ENCODE measurements at regions not wholly inside any gene's neighbourhood (a gene's known extent, or its start where the extent isn't known, plus 50 kb on each side); places are given as distances from the start of the nearest gene placed in this dataset.
A peak's percentile ranks its signal among the peaks of the same experiment; 100 is the strongest.
"Not testable (repeated sequence)": the region's sequence is repeated elsewhere in the genome, so short reads cannot be mapped to it uniquely, and the experiment has no call there.

GRCh38 chr3:3992312-3992874 is 193.2 kb downstream of the LRRN1 start:
- intact Hi-C loops (cut with DNase I; ENCODE audit: low total_unique reads) (no loop called here), in situ Hi-C loops (cut with MboI; ENCODE audit: low pct_ligation_motif_present in 1 of 4, low pct_unique_long_range_greater_than_20kb in 1 of 4, low sequenced_read_pairs in 3 of 4) (loop anchor here in 1 of 4 donors (25.0 kb wide), 1 partner anchor 780 kb away; no protein-coding TSS in a partner anchor)
- Histone ChIP-seq H3K36me3 (no peaks in the 10 kb centered on the region), H3K9me3 (no peaks in the 10 kb centered on the region), H3K27ac (no peak overlapping the region), H3K27me3 (no peaks in the 10 kb centered on the region), H3K4me3 (no peak overlapping the region), H3K4me1 (no peaks in the 10 kb centered on the region)
- 49 to 58% methylated on average over 3 to 5 of the region's 5 CpGs for WGBS, 2 donors (ENCODE audit: low coverage in 1 of 2)
- DNase-seq = no peak
- TF ChIP-seq EP300 (IDR thresholded peaks at IDR 0.05; ENCODE audit: low read depth) (no peak), POLR2A (IDR thresholded peaks at IDR 0.05) (no peak), POLR2AphosphoS5 (IDR thresholded peaks at IDR 0.05) (no peak)

- 31 to 40% methylated on average over 5 of the region's 5 CpGs for WGBS, 2 donors (ENCODE audit: low coverage in 1 of 2)
Measured at GRCh38 chr3:3998140-3998922, 199.1 kb downstream of the LRRN1 start.

GRCh38 chr3:3999340-3999739 is 200.1 kb downstream of the LRRN1 start:
- H3K4me1 ChIP-seq; H3K36me3 ChIP-seq; H3K9me3 ChIP-seq; intact Hi-C loops (cut with DNase I; ENCODE audit: low total_unique reads); H3K4me3 ChIP-seq; H3K27ac ChIP-seq; H3K27me3 ChIP-seq; DNase-seq: not testable (repeated sequence)
- in situ Hi-C loops (cut with MboI; ENCODE audit: low pct_ligation_motif_present in 1 of 4, low pct_unique_long_range_greater_than_20kb in 1 of 4, low sequenced_read_pairs in 3 of 4) = loop anchor here in 1 of 4 donors (25.0 kb wide), 1 partner anchor 787 kb away; no protein-coding TSS in a partner anchor

More at GRCh38 chr3:3998140-3998922, 199.1 kb downstream of the LRRN1 start:
- no peaks in the 10 kb centered on the region for H3K9me3 ChIP-seq
- no peaks in the 10 kb centered on the region for H3K27me3 ChIP-seq
- no peak overlapping the region for H3K4me3 ChIP-seq
- in situ Hi-C loops (cut with MboI; ENCODE audit: low pct_ligation_motif_present in 1 of 4, low pct_unique_long_range_greater_than_20kb in 1 of 4, low sequenced_read_pairs in 3 of 4) = loop anchor here in 1 of 4 donors (25.0 kb wide), 1 partner anchor 786 kb away; no protein-coding TSS in a partner anchor
- intact Hi-C loops (cut with DNase I; ENCODE audit: low total_unique reads) = no loop called here
- TF ChIP-seq, protein P1, sequence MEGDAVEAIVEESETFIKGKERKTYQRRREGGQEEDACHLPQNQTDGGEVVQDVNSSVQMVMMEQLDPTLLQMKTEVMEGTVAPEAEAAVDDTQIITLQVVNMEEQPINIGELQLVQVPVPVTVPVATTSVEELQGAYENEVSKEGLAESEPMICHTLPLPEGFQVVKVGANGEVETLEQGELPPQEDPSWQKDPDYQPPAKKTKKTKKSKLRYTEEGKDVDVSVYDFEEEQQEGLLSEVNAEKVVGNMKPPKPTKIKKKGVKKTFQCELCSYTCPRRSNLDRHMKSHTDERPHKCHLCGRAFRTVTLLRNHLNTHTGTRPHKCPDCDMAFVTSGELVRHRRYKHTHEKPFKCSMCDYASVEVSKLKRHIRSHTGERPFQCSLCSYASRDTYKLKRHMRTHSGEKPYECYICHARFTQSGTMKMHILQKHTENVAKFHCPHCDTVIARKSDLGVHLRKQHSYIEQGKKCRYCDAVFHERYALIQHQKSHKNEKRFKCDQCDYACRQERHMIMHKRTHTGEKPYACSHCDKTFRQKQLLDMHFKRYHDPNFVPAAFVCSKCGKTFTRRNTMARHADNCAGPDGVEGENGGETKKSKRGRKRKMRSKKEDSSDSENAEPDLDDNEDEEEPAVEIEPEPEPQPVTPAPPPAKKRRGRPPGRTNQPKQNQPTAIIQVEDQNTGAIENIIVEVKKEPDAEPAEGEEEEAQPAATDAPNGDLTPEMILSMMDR (IDR thresholded peaks at IDR 0.05) = peak; percentile 21 to 55 (median 37)
- TF ChIP-seq POLR2A (IDR thresholded peaks at IDR 0.05) = no peak
- H3K36me3 ChIP-seq = no peaks in the 10 kb centered on the region
- no peak for DNase-seq
- no peak overlapping the region for H3K27ac ChIP-seq
- no peaks in the 10 kb centered on the region for H3K4me1 ChIP-seq

DNA sequence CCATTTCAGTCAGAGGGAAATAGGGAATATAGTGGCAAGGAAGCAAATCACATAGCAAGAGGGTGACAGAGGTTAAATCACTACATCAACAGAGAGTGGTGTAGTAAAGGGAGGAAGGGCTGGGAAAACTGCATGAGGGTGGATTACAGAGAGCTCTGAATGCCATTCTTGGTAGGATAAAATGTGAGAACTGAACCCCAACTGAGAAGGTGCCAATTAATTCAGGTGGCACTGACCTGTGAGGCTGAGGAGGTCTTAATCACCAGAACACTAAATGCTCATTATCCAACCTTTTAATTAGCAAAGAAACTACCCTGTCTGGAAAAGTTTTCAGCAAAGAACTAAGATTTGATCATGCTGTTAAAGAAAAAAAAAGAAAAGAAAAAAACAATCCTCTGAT is 202.7 kb downstream of the LRRN1 start:
- Histone ChIP-seq H3K27me3 (no peaks in the 10 kb centered on the region), H3K27ac (no peak overlapping the region), H3K9me3 (no peaks in the 10 kb centered on the region), H3K36me3 (no peaks in the 10 kb centered on the region), H3K4me3 (no peak overlapping the region), H3K4me1 (no peaks in the 10 kb centered on the region)
- in situ Hi-C loops (cut with MboI; ENCODE audit: low pct_ligation_motif_present in 1 of 4, low pct_unique_long_range_greater_than_20kb in 1 of 4, low sequenced_read_pairs in 3 of 4) = no loop called here
- DNase-seq = no peak
- intact Hi-C loops (cut with DNase I; ENCODE audit: low total_unique reads) = no loop called here
- no peak for TF ChIP-seq POLR2A (IDR thresholded peaks at IDR 0.05)
- TF ChIP-seq, protein P1 (IDR thresholded peaks at IDR 0.05) = no peak
- no peak for TF ChIP-seq EP300 (IDR thresholded peaks at IDR 0.05; ENCODE audit: low read depth)
- no peak for TF ChIP-seq POLR2AphosphoS5 (IDR thresholded peaks at IDR 0.05)

DNA sequence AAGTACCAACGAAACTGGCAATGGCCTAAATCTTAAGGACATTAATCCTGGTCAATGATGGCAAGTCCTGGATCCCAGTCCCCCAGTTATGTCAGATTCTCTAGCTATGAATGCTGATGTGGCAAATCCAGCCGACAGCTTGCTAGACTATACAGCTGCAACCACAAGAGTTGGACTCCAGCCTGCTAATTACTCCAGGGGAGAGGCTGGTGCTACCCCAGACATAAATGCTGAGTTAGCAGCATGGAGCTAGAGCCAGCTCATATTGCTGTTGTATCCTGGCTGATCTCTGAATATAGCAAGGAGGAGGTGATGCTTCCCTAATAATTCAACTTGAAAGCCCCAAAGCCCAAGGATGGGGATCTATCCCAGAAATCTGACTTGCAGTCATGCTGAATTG is 207.1 kb downstream of the LRRN1 start:
- TF ChIP-seq EP300 (IDR thresholded peaks at IDR 0.05; ENCODE audit: low read depth) = no peak
- no peak for TF ChIP-seq POLR2AphosphoS5 (IDR thresholded peaks at IDR 0.05)
- TF ChIP-seq, protein P1 (IDR thresholded peaks at IDR 0.05) = no peak
- no peaks in the 10 kb centered on the region for H3K9me3 ChIP-seq
- no peak overlapping the region for H3K27ac ChIP-seq
- 73% methylated on average over 2 of the region's 2 CpGs; no CpG with 5 or more reads in 1 of the 2 donors for WGBS, 2 donors (ENCODE audit: low coverage in 1 of 2)
- DNase-seq = no peak
- H3K36me3 ChIP-seq = no peaks in the 10 kb centered on the region
- intact Hi-C loops (cut with DNase I; ENCODE audit: low total_unique reads) = no loop called here
- in situ Hi-C loops (cut with MboI; ENCODE audit: low pct_ligation_motif_present in 1 of 4, low pct_unique_long_range_greater_than_20kb in 1 of 4, low sequenced_read_pairs in 3 of 4) = no loop called here
- no peaks in the 10 kb centered on the region for H3K4me1 ChIP-seq
- H3K4me3 ChIP-seq = no peak overlapping the region
- H3K27me3 ChIP-seq = no peaks in the 10 kb centered on the region

Data from transverse colon (tissue), 4 donors.